ENCODE measurements at regions not wholly inside any gene's neighbourhood (a gene's known extent, or its start where the extent isn't known, plus 50 kb on each side); places are given as distances from the start of the nearest gene placed in this dataset.
"Not testable (repeated sequence)": the region's sequence is repeated elsewhere in the genome, so short reads cannot be mapped to it uniquely, and the experiment has no call there.

GRCh38 chr3:5371555-5371954, 184.0 kb downstream of the EDEM1 start:
- not testable (repeated sequence) for TF ChIP-seq PRPF4 (IDR thresholded peaks at IDR 0.05; ENCODE audit: insufficient read depth, low read depth, low read length, poor library complexity, severe bottlenecking); POLR2AphosphoS5 (IDR thresholded peaks at IDR 0.05; ENCODE audit: control insufficient read depth, insufficient read depth, low read depth, low read length); ZNF232 (CRISPR knock-in tag; IDR thresholded peaks at IDR 0.05); PREB (CRISPR knock-in tag; IDR thresholded peaks at IDR 0.05); NCOA6 (IDR thresholded peaks at IDR 0.05); MAX (CRISPR knock-in tag; IDR thresholded peaks at IDR 0.05); RFX5 (IDR thresholded peaks at IDR 0.05; ENCODE audit: low read depth, low read length)
- TF ChIP-seq, protein P1, sequence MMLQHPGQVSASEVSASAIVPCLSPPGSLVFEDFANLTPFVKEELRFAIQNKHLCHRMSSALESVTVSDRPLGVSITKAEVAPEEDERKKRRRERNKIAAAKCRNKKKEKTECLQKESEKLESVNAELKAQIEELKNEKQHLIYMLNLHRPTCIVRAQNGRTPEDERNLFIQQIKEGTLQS (IDR thresholded peaks at IDR 0.05), result not testable (repeated sequence)
- TF ChIP-seq, protein P1 (CRISPR knock-in tag; conservative IDR thresholded peaks at IDR 0.05), result not testable (repeated sequence)
